GM19240 (cell line): ENCODE measurements at regions not wholly inside any gene's neighbourhood (a gene's known extent, or its start where the extent isn't known, plus 50 kb on each side); places are given as distances from the start of the nearest gene placed in this dataset.
"Not testable (repeated sequence)": the region's sequence is repeated elsewhere in the genome, so short reads cannot be mapped to it uniquely, and the experiment has no call there.

Experiments
- DNase-seq: peaks from one replicate; pipeline ENCODE4 v3.0.0; 2011; ENCODE audit warnings: low spot score; ENCODE audit not compliant: insufficient read length

GRCh38 chr2:128996078-128996477 is 677.4 kb upstream of the HS6ST1 start:
- DNase-seq = no peak

- DNase-seq = no peak
Observed at GRCh38 chr2:128997166-128997866, 678.6 kb upstream of the HS6ST1 start.

- DNase-seq = no peak
Observed at GRCh38 chr2:129001926-129002325, 683.3 kb upstream of the HS6ST1 start.

GRCh38 chr2:129002751-129003150 is 684.1 kb upstream of the HS6ST1 start:
- DNase-seq = no peak

- no peak for DNase-seq
Observed at GRCh38 chr2:129004485-129004884, 685.8 kb upstream of the HS6ST1 start.

- no peak for DNase-seq
Observed at GRCh38 chr2:129004940-129005490, 686.3 kb upstream of the HS6ST1 start.

- no peak for DNase-seq
Observed at GRCh38 chr2:129006135-129006886, 687.6 kb upstream of the HS6ST1 start.

- no peak for DNase-seq
Observed at GRCh38 chr2:129006901-129007300, 688.2 kb upstream of the HS6ST1 start.

GRCh38 chr2:129008055-129008880 is 689.6 kb upstream of the HS6ST1 start:
- no peak for DNase-seq

GRCh38 chr2:129008881-129009554 is 690.4 kb upstream of the HS6ST1 start:
- no peak for DNase-seq

- no peak for DNase-seq
Observed at GRCh38 chr2:129009555-129010146, 691.0 kb upstream of the HS6ST1 start.

- DNase-seq = no peak
Observed at GRCh38 chr2:129010262-129010661, 691.6 kb upstream of the HS6ST1 start.

GRCh38 chr2:129011466-129012061 is 692.9 kb upstream of the HS6ST1 start:
- no peak for DNase-seq

- no peak for DNase-seq
Observed at GRCh38 chr2:129014432-129014831, 695.8 kb upstream of the HS6ST1 start.

- no peak for DNase-seq
Observed at GRCh38 chr2:129015397-129016285, 697.0 kb upstream of the HS6ST1 start.

GRCh38 chr2:129016972-129017371 is 698.3 kb upstream of the HS6ST1 start:
- no peak for DNase-seq

GRCh38 chr2:129024796-129025195 is 706.1 kb upstream of the HS6ST1 start:
- DNase-seq = no peak

- DNase-seq = no peak
Observed at GRCh38 chr2:129035992-129036391, 717.3 kb upstream of the HS6ST1 start.

GRCh38 chr2:129043677-129044076 is 725.0 kb upstream of the HS6ST1 start:
- not testable (repeated sequence) for DNase-seq
